SK-N-SH treated with all-trans-retinoic acid at 6 μM for 48 hours (cell line): ENCODE measurements at regions not wholly inside any gene's neighbourhood (a gene's known extent, or its start where the extent isn't known, plus 50 kb on each side); places are given as distances from the start of the nearest gene placed in this dataset.
"Not testable (repeated sequence)": the region's sequence is repeated elsewhere in the genome, so short reads cannot be mapped to it uniquely, and the experiment has no call there.

Experiments
- ATAC-seq: fragments of 200-7000 bp; cut with Tn5 transposase; 3 replicates; pipeline ENCODE4 v1.9.1; 2020; ENCODE audit warnings: mild to moderate bottlenecking, moderate library complexity
- ARNTL ChIP-seq: fragments of 450-650 bp; formaldehyde crosslinking; IDR thresholded peaks from 2 replicates; pipeline ENCODE4 v1.5.0; 2020; ENCODE audit warnings: low read depth, mild to moderate bottlenecking, moderate library complexity, borderline replicate concordance
- CSDC2 ChIP-seq: fragments of 250-450 bp; sonication (Bioruptor Pico); IDR thresholded peaks from 2 replicates; pipeline ENCODE4 v1.5.0; 2020; ENCODE audit warnings: mild to moderate bottlenecking, moderate library complexity
- ESRRG ChIP-seq: fragments of 250-450 bp; sonication (Bioruptor Pico); IDR thresholded peaks from 2 replicates; pipeline ENCODE4 v1.6.1; 2021; ENCODE audit warnings: mild to moderate bottlenecking
- OSR1 ChIP-seq: fragments of 250-450 bp; sonication (Bioruptor Pico); IDR thresholded peaks from 2 replicates; pipeline ENCODE4 v1.8.0; 2022; ENCODE audit warnings: moderate library complexity, mild to moderate bottlenecking, inconsistent platforms
- PATZ1 ChIP-seq: fragments of 250-450 bp; sonication (Bioruptor Pico); IDR thresholded peaks from 2 replicates; pipeline ENCODE4 v1.8.0; 2020; ENCODE audit warnings: mild to moderate bottlenecking, moderate library complexity, borderline replicate concordance
- POU6F1 ChIP-seq: fragments of 250-450 bp; sonication (Bioruptor Pico); IDR thresholded peaks from 2 replicates; pipeline ENCODE4 v1.8.0; 2021; ENCODE audit warnings: low read depth, mild to moderate bottlenecking, moderate library complexity, borderline replicate concordance
- PPARA ChIP-seq: fragments of 250-450 bp; sonication (Bioruptor Pico); IDR thresholded peaks from 2 replicates; pipeline ENCODE4 v1.5.0; 2020; ENCODE audit warnings: mild to moderate bottlenecking, borderline replicate concordance
- RARB ChIP-seq: fragments of 250-450 bp; sonication (Bioruptor Pico); IDR thresholded peaks from 2 replicates; pipeline ENCODE4 v1.8.0; 2021; ENCODE audit warnings: mild to moderate bottlenecking, moderate library complexity
- SNAI2 ChIP-seq: fragments of 250-450 bp; sonication (Bioruptor Pico); IDR thresholded peaks from 2 replicates; pipeline ENCODE4 v1.5.0; 2020; ENCODE audit warnings: mild to moderate bottlenecking, moderate library complexity
- TSHZ2 ChIP-seq: fragments of 250-450 bp; sonication (Bioruptor Pico); IDR thresholded peaks from 2 replicates; pipeline ENCODE4 v1.5.0; 2020; ENCODE audit warnings: mild to moderate bottlenecking, moderate library complexity
- ZC3H10 ChIP-seq: fragments of 250-450 bp; sonication (Bioruptor Pico); IDR thresholded peaks from 2 replicates; pipeline ENCODE4 v1.5.1; 2021; ENCODE audit warnings: mild to moderate bottlenecking, moderate library complexity
- ZFP30 ChIP-seq: fragments of 450-650 bp; formaldehyde crosslinking; IDR thresholded peaks from 2 replicates; pipeline ENCODE4 v1.5.0; 2022; ENCODE audit warnings: mild to moderate bottlenecking, moderate library complexity
- ZNF565 ChIP-seq: fragments of 450-650 bp; formaldehyde crosslinking; conservative IDR thresholded peaks from 2 replicates; pipeline ENCODE4 v1.5.0; 2020; ENCODE audit warnings: low read depth, mild to moderate bottlenecking, moderate library complexity
- ZNF70 ChIP-seq: fragments of 450-650 bp; formaldehyde crosslinking; IDR thresholded peaks from 2 replicates; pipeline ENCODE4 v1.5.0; 2020; ENCODE audit warnings: mild to moderate bottlenecking, moderate library complexity
- ZNF8 ChIP-seq: fragments of 450-650 bp; formaldehyde crosslinking; IDR thresholded peaks from 2 replicates; pipeline ENCODE4 v1.5.0; 2020; ENCODE audit warnings: mild to moderate bottlenecking, moderate library complexity

GRCh38 chr15:77862651-77863104 lies 214.8 kb downstream of the TBC1D2B start (continued):
- TF ChIP-seq TSHZ2 (CRISPR knock-in tag) (no peak), PATZ1 (CRISPR knock-in tag) (no peak), ARNTL (CRISPR knock-in tag) (no peak), ESRRG (CRISPR knock-in tag) (no peak)

- ATAC-seq = not testable (repeated sequence)
Measured at GRCh38 chr15:77861997-77862635, 215.4 kb downstream of the TBC1D2B start.

GRCh38 chr15:77860071-77860691 lies 217.3 kb downstream of the TBC1D2B start:
- TF ChIP-seq TSHZ2 (CRISPR knock-in tag) = no peak
- TF ChIP-seq POU6F1 = no peak
- no peak for TF ChIP-seq ZNF8
- TF ChIP-seq ZFP30 = no peak
- no peak for ATAC-seq

GRCh38 chr15:77859491-77860060 lies 217.9 kb downstream of the TBC1D2B start:
- ATAC-seq = no peak
- no peak for TF ChIP-seq CSDC2 (CRISPR knock-in tag)
- TF ChIP-seq PATZ1 (CRISPR knock-in tag) = no peak
- TF ChIP-seq ZC3H10 (CRISPR knock-in tag) = no peak
- TF ChIP-seq ZNF565 (CRISPR knock-in tag) = no peak
- no peak for TF ChIP-seq OSR1 (CRISPR knock-in tag)
- TF ChIP-seq POU6F1 = no peak
- TF ChIP-seq ZNF70 (CRISPR knock-in tag) = no peak
- no peak for TF ChIP-seq ZFP30
- no peak for TF ChIP-seq SNAI2 (CRISPR knock-in tag)
- no peak for TF ChIP-seq RARB (CRISPR knock-in tag)
- TF ChIP-seq PPARA (CRISPR knock-in tag) = no peak
